HG02642 (cell line): ENCODE measurements at regions not wholly inside any gene's neighbourhood (a gene's known extent, or its start where the extent isn't known, plus 50 kb on each side); places are given as distances from the start of the nearest gene placed in this dataset.

Source experiments
- ATAC-seq: cut with Tn5 transposase; IDR thresholded peaks from one replicate; pipeline ENCODE4 v1.9.1; 2021; ENCODE audit warnings: mild to moderate bottlenecking; ENCODE audit not compliant: unreplicated experiment, poor library complexity

- ATAC-seq = no peak
These were observed 68.9 kb downstream of the NCR2 start for GRCh38 chr6:41404182-41404845.

GRCh38 chr6:41405941-41406727, 70.7 kb downstream of the NCR2 start:
- ATAC-seq = no peak

- no peak for ATAC-seq
These were observed 71.5 kb downstream of the NCR2 start for GRCh38 chr6:41406728-41407489.

GRCh38 chr6:41408576-41408975, 73.2 kb downstream of the NCR2 start:
- no peak for ATAC-seq

- ATAC-seq = no peak
These were observed 73.6 kb downstream of the NCR2 start for GRCh38 chr6:41408982-41409381.

GRCh38 chr6:41409489-41409888, 74.1 kb downstream of the NCR2 start:
- ATAC-seq = no peak

GRCh38 chr6:41411961-41412360, 76.6 kb downstream of the NCR2 start:
- no peak for ATAC-seq

GRCh38 chr6:41413250-41413649, 77.8 kb downstream of the NCR2 start:
- no peak for ATAC-seq

GRCh38 chr6:41416501-41416837, 81.1 kb downstream of the NCR2 start:
- ATAC-seq = no peak

GRCh38 chr6:41418741-41419140, 83.3 kb downstream of the NCR2 start:
- no peak for ATAC-seq

- no peak for ATAC-seq
These were observed 84.0 kb downstream of the NCR2 start for GRCh38 chr6:41419385-41419784.

GRCh38 chr6:41420186-41420585, 84.8 kb downstream of the NCR2 start:
- no peak for ATAC-seq

GRCh38 chr6:41422161-41422560, 86.8 kb downstream of the NCR2 start:
- ATAC-seq = no peak

GRCh38 chr6:41423002-41423401, 87.6 kb downstream of the NCR2 start:
- ATAC-seq = no peak

GRCh38 chr6:41424370-41425058, 89.1 kb downstream of the NCR2 start:
- ATAC-seq = no peak

GRCh38 chr6:41425511-41425910, 90.1 kb downstream of the NCR2 start:
- ATAC-seq = no peak

GRCh38 chr6:41426438-41426851, 91.0 kb downstream of the NCR2 start:
- no peak for ATAC-seq

GRCh38 chr6:41426888-41427641, 91.7 kb downstream of the NCR2 start:
- ATAC-seq = no peak

- no peak for ATAC-seq
These were observed 92.4 kb downstream of the NCR2 start for GRCh38 chr6:41427642-41428335.
